Endothelial cell of umbilical vein (primary cell): ENCODE measurements at regions not wholly inside any gene's neighbourhood (a gene's known extent, or its start where the extent isn't known, plus 50 kb on each side); places are given as distances from the start of the nearest gene placed in this dataset.

ENCODE experiments used
- BruUV-seq: library from RNA; stranded (reverse); fragments of 400-500 nt; replicated peaks from 2 replicates; lab custom pipeline; 2021; lab: Mats Ljungman, UMichigan
- CTCF ChIA-PET: fragments of 300-600, 350-600 bp; sonication (Branson Sonifier 250); formaldehyde crosslinking; loops from one replicate; lab custom pipeline; 2021; ENCODE audit warnings: antibody characterized with exemption, inconsistent platforms; lab: Charles Lee
- POLR2A ChIA-PET: fragments of 300-600, 350-600 bp; sonication (Branson Sonifier 250); formaldehyde crosslinking; loops from one replicate; lab custom pipeline; 2021; ENCODE audit warnings: antibody characterized with exemption, inconsistent platforms; lab: Charles Lee
- DNase-seq: peaks from one replicate; pipeline ENCODE4 v3.0.0-alpha.2; 2011; ENCODE audit warnings: low read depth, low spot score
- FAIRE-seq: peaks from 2 replicates; lab custom pipeline; 2011; peaks lifted over from hg19 to GRCh38; lab: Jason Lieb, UNC
- H2AFZ ChIP-seq: 2 replicates; pipeline ENCODE4 v1.6.0; 2012; ENCODE audit warnings: low read depth, low read length, control low read depth, inconsistent platforms
- H3K27ac ChIP-seq: 2 replicates; pipeline ENCODE4 v1.5.1; 2011; ENCODE audit warnings: low read depth, mild to moderate bottlenecking, control low read depth, low read length, moderate library complexity; ENCODE audit not compliant: insufficient read depth
- H3K27me3 ChIP-seq, 2 experiments: 2 replicates each; pipeline versions ENCODE4 v1.6.0 to v1.6.1; 2011; ENCODE audit warnings: low read length in 2 of 2, mixed read lengths in 1 of 2; ENCODE audit not compliant: control insufficient read depth in 2 of 2, insufficient read depth in 2 of 2
- H3K36me3 ChIP-seq, 2 experiments: 2 replicates in 1 of 2; 3 replicates in 1 of 2; pipeline ENCODE4 v1.5.1; 2011; ENCODE audit warnings: low read length in 2 of 2, mild to moderate bottlenecking in 1 of 2, moderate library complexity in 1 of 2; ENCODE audit not compliant: control insufficient read depth in 2 of 2, insufficient read depth in 2 of 2; ENCODE audit errors: extremely low read depth in 1 of 2
- H3K4me1 ChIP-seq: 3 replicates; pipeline ENCODE4 v1.5.1; 2011; ENCODE audit warnings: mild to moderate bottlenecking, low read length; ENCODE audit not compliant: control insufficient read depth, insufficient read depth; ENCODE audit errors: extremely low read depth
- H3K4me2 ChIP-seq: 2 replicates; pipeline ENCODE4 v1.6.1; 2011; ENCODE audit warnings: low read length, control low read depth, mixed read lengths; ENCODE audit not compliant: insufficient read depth
- H3K4me3 ChIP-seq, 3 experiments: fragments of 200-600 bp in 1 of 3; sonication (generic), shearing (Covaris generic) in 1 of 3; replicated peaks in 1 of 3; 2 replicates each; pipeline ENCODE4 v1.5.1; 2011 to 2016; ENCODE audit warnings: control low read depth in 3 of 3, low read length in 3 of 3, mild to moderate bottlenecking in 2 of 3, inconsistent platforms in 1 of 3, low read depth in 1 of 3, moderate library complexity in 1 of 3; ENCODE audit not compliant: insufficient read depth in 1 of 3
- H3K79me2 ChIP-seq: 2 replicates; pipeline ENCODE4 v1.6.0; 2012; ENCODE audit warnings: low read length, inconsistent platforms; ENCODE audit not compliant: control insufficient read depth, insufficient read depth
- H3K9ac ChIP-seq: replicated peaks from 2 replicates; pipeline ENCODE3; 2011; ENCODE audit warnings: low read length, control low read depth; ENCODE audit not compliant: insufficient read depth; ENCODE audit errors: extremely low read depth
- H3K9me1 ChIP-seq: replicated peaks from 3 replicates; pipeline ENCODE4 v1.6.0; 2011; ENCODE audit warnings: mild to moderate bottlenecking, low read length; ENCODE audit not compliant: control insufficient read depth, insufficient read depth; ENCODE audit errors: extremely low read depth
- H3K9me3 ChIP-seq: replicated peaks from 2 replicates; pipeline ENCODE4 v1.5.1; 2012; ENCODE audit warnings: low read length, inconsistent platforms; ENCODE audit not compliant: control insufficient read depth, insufficient read depth
- H4K20me1 ChIP-seq: replicated peaks from 2 replicates; pipeline ENCODE3; 2011; ENCODE audit warnings: mild to moderate bottlenecking, low read length; ENCODE audit not compliant: control insufficient read depth, insufficient read depth; ENCODE audit errors: extremely low read depth
- EZH2 ChIP-seq: IDR thresholded peaks from 2 replicates; pipeline ENCODE4 v1.6.1; 2012; ENCODE audit warnings: borderline replicate concordance, low read depth, mild to moderate bottlenecking, moderate library complexity, low read length, inconsistent platforms; ENCODE audit not compliant: severe bottlenecking
- FOS ChIP-seq: IDR thresholded peaks from 2 replicates; pipeline ENCODE4 v1.6.1; 2011; ENCODE audit warnings: mild to moderate bottlenecking, low read length, moderate library complexity, borderline replicate concordance; ENCODE audit not compliant: insufficient read depth
- GATA2 ChIP-seq: IDR thresholded peaks from 2 replicates; pipeline ENCODE4 v1.7.0; 2011; ENCODE audit warnings: low read depth, mild to moderate bottlenecking, moderate library complexity, mixed read lengths, low read length; ENCODE audit not compliant: insufficient read length, insufficient read depth
- JUN ChIP-seq: IDR thresholded peaks from 2 replicates; pipeline ENCODE4 v1.6.1; 2011; ENCODE audit warnings: borderline replicate concordance, low read depth; ENCODE audit not compliant: insufficient read length, insufficient read depth
- MYC ChIP-seq: IDR thresholded peaks from one replicate; pipeline ENCODE4 v1.6.1; 2011; ENCODE audit warnings: mild to moderate bottlenecking, low read depth, low read length
- POLR2A ChIP-seq: IDR thresholded peaks from 2 replicates; pipeline ENCODE4 v1.6.1; 2012; ENCODE audit warnings: low read depth, mild to moderate bottlenecking, control low read depth, low read length
- POLR2AphosphoS5 ChIP-seq: IDR thresholded peaks from 2 replicates; pipeline ENCODE4 v1.6.1; 2012; ENCODE audit warnings: low read depth, mild to moderate bottlenecking, control low read depth, low read length, moderate library complexity; ENCODE audit not compliant: insufficient read depth
- dilution Hi-C: fragments of 300-500 bp; cut with MboI; formaldehyde crosslinking; loops from one replicate; pipeline ENCODE4 v1.15.0; 2019; ENCODE audit warnings: low sequenced_read_pairs; ENCODE audit not compliant: extremely low pct_ligation_motif_present
- intact Hi-C: fragments of 100-400 bp; cut with micrococcal nuclease; formaldehyde crosslinking; loops from one replicate; pipeline ENCODE4 v1.10.0; 2022
- TF ChIP-seq, protein P1 (sequence below): IDR thresholded peaks from 2 replicates; pipeline ENCODE4 v1.6.1; 2011; ENCODE audit not compliant: insufficient read depth, insufficient read length
- TF ChIP-seq, protein P2 (sequence below), 2 donors: IDR thresholded peaks; 1 replicate in 1 of 2; 2 replicates in 1 of 2; pipeline ENCODE4 v1.5.1; 2011; ENCODE audit warnings: low read length in 2 of 2, mild to moderate bottlenecking in 2 of 2, moderate library complexity in 2 of 2, control low read depth in 1 of 2, inconsistent platforms in 1 of 2, low read depth in 1 of 2; ENCODE audit not compliant: insufficient read depth in 1 of 2; ENCODE audit errors: extremely low read depth in 1 of 2

DNA sequence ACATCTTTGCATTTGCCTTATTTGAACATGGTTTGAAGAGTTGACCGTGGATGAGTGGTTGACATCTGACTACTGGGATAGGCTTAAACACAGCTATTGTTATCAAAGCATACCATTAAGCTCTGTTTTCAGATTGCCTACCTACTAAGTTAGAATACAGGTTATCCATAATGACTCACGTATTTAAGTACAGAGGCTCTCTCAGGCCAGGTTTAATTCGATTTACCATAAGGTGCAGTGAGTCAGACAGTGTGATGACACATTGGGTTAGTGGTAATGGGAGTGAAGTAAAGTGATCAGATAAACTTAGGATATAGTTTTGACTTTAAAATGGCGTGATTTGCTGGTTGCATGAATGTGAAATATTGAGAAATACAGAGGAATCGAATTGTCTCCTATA, 732.0 kb upstream of the CTNND2 start:
- peaks cover 3% of the 10 kb centered on the region for H3K9me3 ChIP-seq
- no peak overlapping the region for H3K9ac ChIP-seq
- no TSS peak for BruUV-seq
- no peaks in the 10 kb centered on the region for H3K4me1 ChIP-seq
- no peak overlapping the region for H2AFZ ChIP-seq
- ChIA-PET POLR2A (no interaction called here), CTCF (no interaction called here)
- no peak for TF ChIP-seq GATA2
- no peak for TF ChIP-seq EZH2
- TF ChIP-seq, protein P1, sequence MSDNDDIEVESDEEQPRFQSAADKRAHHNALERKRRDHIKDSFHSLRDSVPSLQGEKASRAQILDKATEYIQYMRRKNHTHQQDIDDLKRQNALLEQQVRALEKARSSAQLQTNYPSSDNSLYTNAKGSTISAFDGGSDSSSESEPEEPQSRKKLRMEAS, result no peak
- TF ChIP-seq MYC, result no peak
- intact Hi-C loops, result no loop called here
- no peak for FAIRE-seq
- H3K36me3 ChIP-seq, result no peaks in the 10 kb centered on the region
- no peaks in the 10 kb centered on the region for H3K79me2 ChIP-seq
- DNase-seq, result no peak
- dilution Hi-C loops, result no loop called here
- no peaks in the 10 kb centered on the region for H4K20me1 ChIP-seq
- no peaks in the 10 kb centered on the region for H3K9me1 ChIP-seq
- H3K27me3 ChIP-seq, result no peaks in the 10 kb centered on the region
- H3K27ac ChIP-seq, result no peak overlapping the region
- H3K4me2 ChIP-seq, result no peak overlapping the region
- H3K4me3 ChIP-seq, result no peak overlapping the region

DNA sequence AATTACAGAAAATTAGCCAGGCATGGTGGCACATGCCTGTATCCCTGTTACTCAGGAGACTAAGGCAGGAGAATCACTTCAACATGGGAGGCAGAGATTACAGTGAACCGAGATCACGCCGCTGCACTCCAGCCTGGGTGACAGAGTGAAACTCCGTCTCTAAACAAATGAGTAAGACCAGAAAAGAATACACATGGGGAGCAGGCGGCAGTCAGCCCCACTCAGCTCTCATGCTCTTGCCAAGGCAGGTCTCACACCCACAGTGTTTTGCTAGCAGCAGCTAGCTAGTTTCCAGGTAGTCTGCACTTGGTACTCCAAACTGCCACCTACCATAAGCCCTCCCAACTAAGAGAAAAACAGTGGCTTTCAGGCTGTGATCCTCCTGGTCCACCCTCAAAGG, 722.3 kb upstream of the CTNND2 start:
- FAIRE-seq (no peak), DNase-seq (no peak)
- Histone ChIP-seq H3K27ac (no peak overlapping the region), H3K36me3 (no peaks in the 10 kb centered on the region), H4K20me1 (no peaks in the 10 kb centered on the region), H3K9me3 (peaks cover 1% of the 10 kb centered on the region), H3K27me3 (no peaks in the 10 kb centered on the region), H3K9ac (no peak overlapping the region), H2AFZ (no peak overlapping the region), H3K4me3 (no peak overlapping the region), H3K9me1 (no peaks in the 10 kb centered on the region), H3K4me2 (no peak overlapping the region), H3K4me1 (no peaks in the 10 kb centered on the region), H3K79me2 (no peaks in the 10 kb centered on the region)
- BruUV-seq, result no TSS peak
- TF ChIP-seq MYC, result no peak
- TF ChIP-seq POLR2A, result no peak
- TF ChIP-seq EZH2, result no peak
- TF ChIP-seq, protein P2, sequence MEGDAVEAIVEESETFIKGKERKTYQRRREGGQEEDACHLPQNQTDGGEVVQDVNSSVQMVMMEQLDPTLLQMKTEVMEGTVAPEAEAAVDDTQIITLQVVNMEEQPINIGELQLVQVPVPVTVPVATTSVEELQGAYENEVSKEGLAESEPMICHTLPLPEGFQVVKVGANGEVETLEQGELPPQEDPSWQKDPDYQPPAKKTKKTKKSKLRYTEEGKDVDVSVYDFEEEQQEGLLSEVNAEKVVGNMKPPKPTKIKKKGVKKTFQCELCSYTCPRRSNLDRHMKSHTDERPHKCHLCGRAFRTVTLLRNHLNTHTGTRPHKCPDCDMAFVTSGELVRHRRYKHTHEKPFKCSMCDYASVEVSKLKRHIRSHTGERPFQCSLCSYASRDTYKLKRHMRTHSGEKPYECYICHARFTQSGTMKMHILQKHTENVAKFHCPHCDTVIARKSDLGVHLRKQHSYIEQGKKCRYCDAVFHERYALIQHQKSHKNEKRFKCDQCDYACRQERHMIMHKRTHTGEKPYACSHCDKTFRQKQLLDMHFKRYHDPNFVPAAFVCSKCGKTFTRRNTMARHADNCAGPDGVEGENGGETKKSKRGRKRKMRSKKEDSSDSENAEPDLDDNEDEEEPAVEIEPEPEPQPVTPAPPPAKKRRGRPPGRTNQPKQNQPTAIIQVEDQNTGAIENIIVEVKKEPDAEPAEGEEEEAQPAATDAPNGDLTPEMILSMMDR (IDR thresholded peaks at IDR 0.05; ENCODE audit: extremely low read depth in 1 of 2, insufficient read depth in 1 of 2, low read depth in 1 of 2, low read length in 2 of 2), result no peak
- TF ChIP-seq GATA2, result no peak
- TF ChIP-seq POLR2AphosphoS5, result no peak
- TF ChIP-seq, protein P1, result no peak
- TF ChIP-seq JUN, result no peak
- TF ChIP-seq FOS, result no peak
- dilution Hi-C loops (no loop called here), intact Hi-C loops (no loop called here)
- POLR2A ChIA-PET, result no interaction called here
- CTCF ChIA-PET, result no interaction called here
